Ishikawa (cell line): ENCODE measurements at regions not wholly inside any gene's neighbourhood (a gene's known extent, or its start where the extent isn't known, plus 50 kb on each side); places are given as distances from the start of the nearest gene placed in this dataset.

Experiments
- CEBPB ChIP-seq: IDR thresholded peaks from 2 replicates; pipeline ENCODE4 v1.6.1; 2012
- CREB1 ChIP-seq: IDR thresholded peaks from 2 replicates; pipeline ENCODE4 v1.6.1; 2012; ENCODE audit warnings: low read depth
- EGR1 ChIP-seq: IDR thresholded peaks from 2 replicates; pipeline ENCODE4 v1.6.1; 2012
- EP300 ChIP-seq: IDR thresholded peaks from 2 replicates; pipeline ENCODE4 v1.6.1; 2012; ENCODE audit warnings: borderline replicate concordance
- FOXM1 ChIP-seq: IDR thresholded peaks from 2 replicates; pipeline ENCODE4 v1.6.1; 2012; ENCODE audit warnings: low read depth, borderline replicate concordance
- NFIC ChIP-seq: IDR thresholded peaks from 2 replicates; pipeline ENCODE4 v1.6.1; 2012
- RAD21 ChIP-seq: IDR thresholded peaks from 2 replicates; pipeline ENCODE4 v1.6.1; 2012; ENCODE audit warnings: low read depth
- TAF1 ChIP-seq: IDR thresholded peaks from 2 replicates; pipeline ENCODE4 v1.6.1; 2012; ENCODE audit warnings: low read depth, mild to moderate bottlenecking
- TCF12 ChIP-seq: IDR thresholded peaks from 2 replicates; pipeline ENCODE4 v1.6.1; 2012; ENCODE audit warnings: low read depth
- TEAD4 ChIP-seq: IDR thresholded peaks from 2 replicates; pipeline ENCODE4 v1.6.1; 2012
- YY1 ChIP-seq: IDR thresholded peaks from 2 replicates; pipeline ENCODE4 v1.6.1; 2012; ENCODE audit warnings: low read depth
- ZBTB7A ChIP-seq: IDR thresholded peaks from 2 replicates; pipeline ENCODE4 v1.6.1; 2012; ENCODE audit warnings: low read depth
- TF ChIP-seq, protein P1 (sequence below): IDR thresholded peaks from 2 replicates; pipeline ENCODE4 v1.6.1; 2012
- TF ChIP-seq, protein P2 (sequence below): IDR thresholded peaks from 2 replicates; pipeline ENCODE4 v1.6.1; 2012
- TF ChIP-seq, protein P3 (sequence below): IDR thresholded peaks from 2 replicates; pipeline ENCODE4 v1.6.1; 2012; ENCODE audit warnings: low read depth, mild to moderate bottlenecking

DNA sequence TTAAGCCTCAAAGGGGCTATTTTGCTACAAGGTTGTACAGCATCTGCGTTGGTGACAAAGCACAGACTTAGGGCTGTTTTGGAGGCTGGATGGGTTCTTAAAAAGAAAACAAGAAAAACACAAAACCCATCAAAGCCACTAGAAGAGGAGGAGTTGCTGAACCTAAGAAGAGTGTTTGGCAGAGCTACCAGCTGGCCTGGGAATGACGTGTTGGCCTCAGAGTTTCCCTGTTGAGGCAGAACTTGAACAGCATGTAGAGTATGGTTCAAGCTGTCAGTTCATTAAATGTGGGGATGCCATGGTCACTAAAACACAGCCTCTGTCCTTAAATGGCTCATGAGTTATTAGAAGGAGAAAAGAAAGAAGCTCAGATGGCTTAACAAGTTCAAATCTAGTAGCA is 162.5 kb downstream of the TTC32 start:
- TF ChIP-seq CREB1 = no peak
- no peak for TF ChIP-seq EP300
- TF ChIP-seq FOXM1 = no peak
- no peak for TF ChIP-seq TCF12
- no peak for TF ChIP-seq RAD21
- TF ChIP-seq, protein P1, sequence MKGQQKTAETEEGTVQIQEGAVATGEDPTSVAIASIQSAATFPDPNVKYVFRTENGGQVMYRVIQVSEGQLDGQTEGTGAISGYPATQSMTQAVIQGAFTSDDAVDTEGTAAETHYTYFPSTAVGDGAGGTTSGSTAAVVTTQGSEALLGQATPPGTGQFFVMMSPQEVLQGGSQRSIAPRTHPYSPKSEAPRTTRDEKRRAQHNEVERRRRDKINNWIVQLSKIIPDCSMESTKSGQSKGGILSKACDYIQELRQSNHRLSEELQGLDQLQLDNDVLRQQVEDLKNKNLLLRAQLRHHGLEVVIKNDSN = no peak
- no peak for TF ChIP-seq TAF1
- TF ChIP-seq ZBTB7A = no peak
- TF ChIP-seq YY1 = no peak
- no peak for TF ChIP-seq EGR1
- TF ChIP-seq, protein P2, sequence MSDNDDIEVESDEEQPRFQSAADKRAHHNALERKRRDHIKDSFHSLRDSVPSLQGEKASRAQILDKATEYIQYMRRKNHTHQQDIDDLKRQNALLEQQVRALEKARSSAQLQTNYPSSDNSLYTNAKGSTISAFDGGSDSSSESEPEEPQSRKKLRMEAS = no peak
- no peak for TF ChIP-seq TEAD4
- TF ChIP-seq NFIC = no peak

DNA sequence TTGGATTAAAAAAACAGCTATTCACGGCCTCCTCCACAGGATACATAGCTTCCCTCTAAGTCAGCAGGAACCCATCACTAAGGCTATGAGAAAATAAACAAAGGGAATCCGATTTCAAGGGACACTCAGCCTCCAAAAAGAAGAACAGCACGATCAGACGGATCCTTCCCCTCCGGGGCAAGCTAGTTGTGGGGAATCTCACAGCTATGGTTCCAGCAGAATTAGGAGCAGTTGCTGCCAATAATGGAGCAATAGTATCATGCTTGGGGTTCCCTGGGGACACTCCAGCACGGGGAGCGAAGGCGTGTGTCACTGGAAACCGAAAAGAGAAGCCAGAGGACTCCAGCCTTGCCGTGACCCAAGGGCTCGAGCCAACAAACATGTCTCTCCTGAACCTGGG is 163.1 kb downstream of the TTC32 start:
- TF ChIP-seq ZBTB7A = no peak
- TF ChIP-seq RAD21 = no peak
- TF ChIP-seq YY1 = no peak
- TF ChIP-seq TCF12 = no peak
- TF ChIP-seq, protein P1 = no peak
- TF ChIP-seq TAF1 = no peak
- TF ChIP-seq, protein P2 = no peak
- TF ChIP-seq, protein P3, sequence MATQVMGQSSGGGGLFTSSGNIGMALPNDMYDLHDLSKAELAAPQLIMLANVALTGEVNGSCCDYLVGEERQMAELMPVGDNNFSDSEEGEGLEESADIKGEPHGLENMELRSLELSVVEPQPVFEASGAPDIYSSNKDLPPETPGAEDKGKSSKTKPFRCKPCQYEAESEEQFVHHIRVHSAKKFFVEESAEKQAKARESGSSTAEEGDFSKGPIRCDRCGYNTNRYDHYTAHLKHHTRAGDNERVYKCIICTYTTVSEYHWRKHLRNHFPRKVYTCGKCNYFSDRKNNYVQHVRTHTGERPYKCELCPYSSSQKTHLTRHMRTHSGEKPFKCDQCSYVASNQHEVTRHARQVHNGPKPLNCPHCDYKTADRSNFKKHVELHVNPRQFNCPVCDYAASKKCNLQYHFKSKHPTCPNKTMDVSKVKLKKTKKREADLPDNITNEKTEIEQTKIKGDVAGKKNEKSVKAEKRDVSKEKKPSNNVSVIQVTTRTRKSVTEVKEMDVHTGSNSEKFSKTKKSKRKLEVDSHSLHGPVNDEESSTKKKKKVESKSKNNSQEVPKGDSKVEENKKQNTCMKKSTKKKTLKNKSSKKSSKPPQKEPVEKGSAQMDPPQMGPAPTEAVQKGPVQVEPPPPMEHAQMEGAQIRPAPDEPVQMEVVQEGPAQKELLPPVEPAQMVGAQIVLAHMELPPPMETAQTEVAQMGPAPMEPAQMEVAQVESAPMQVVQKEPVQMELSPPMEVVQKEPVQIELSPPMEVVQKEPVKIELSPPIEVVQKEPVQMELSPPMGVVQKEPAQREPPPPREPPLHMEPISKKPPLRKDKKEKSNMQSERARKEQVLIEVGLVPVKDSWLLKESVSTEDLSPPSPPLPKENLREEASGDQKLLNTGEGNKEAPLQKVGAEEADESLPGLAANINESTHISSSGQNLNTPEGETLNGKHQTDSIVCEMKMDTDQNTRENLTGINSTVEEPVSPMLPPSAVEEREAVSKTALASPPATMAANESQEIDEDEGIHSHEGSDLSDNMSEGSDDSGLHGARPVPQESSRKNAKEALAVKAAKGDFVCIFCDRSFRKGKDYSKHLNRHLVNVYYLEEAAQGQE = no peak
- no peak for TF ChIP-seq CREB1
- TF ChIP-seq FOXM1 = no peak
- TF ChIP-seq TEAD4 = no peak
- no peak for TF ChIP-seq CEBPB

DNA sequence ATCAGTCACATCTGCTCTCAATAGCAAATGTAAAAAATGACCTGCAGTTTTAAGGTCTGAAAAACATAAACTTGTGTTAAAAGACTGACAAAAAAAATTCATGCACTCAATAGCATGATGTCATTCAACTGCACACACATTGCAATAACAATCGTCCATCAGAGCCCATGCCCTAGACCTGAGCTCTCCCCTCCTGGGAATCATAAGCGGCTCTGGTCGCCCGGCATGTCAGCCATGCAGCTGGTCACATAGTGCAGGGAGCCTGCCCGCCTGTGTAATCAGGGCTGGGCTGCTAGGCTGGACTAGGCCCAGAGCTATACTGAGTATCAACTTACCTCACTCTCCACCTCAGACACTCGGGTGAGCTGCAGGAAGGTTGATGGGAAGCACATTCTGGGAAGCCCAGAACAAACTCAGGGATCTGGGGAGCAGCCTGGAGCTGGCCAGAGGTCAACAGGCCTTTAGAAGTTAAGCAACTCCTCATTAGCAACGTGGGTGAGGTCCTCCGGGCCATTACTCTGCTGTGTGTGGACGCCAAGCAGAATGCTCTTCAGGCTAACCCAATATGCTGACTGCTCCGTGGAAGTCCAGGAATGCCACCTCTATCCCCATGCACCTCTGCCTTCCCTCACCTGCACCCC is 165.5 kb downstream of the TTC32 start:
- TF ChIP-seq EP300 (no peak), TCF12 (no peak), CEBPB (no peak)
- TF ChIP-seq, protein P1 = no peak

DNA sequence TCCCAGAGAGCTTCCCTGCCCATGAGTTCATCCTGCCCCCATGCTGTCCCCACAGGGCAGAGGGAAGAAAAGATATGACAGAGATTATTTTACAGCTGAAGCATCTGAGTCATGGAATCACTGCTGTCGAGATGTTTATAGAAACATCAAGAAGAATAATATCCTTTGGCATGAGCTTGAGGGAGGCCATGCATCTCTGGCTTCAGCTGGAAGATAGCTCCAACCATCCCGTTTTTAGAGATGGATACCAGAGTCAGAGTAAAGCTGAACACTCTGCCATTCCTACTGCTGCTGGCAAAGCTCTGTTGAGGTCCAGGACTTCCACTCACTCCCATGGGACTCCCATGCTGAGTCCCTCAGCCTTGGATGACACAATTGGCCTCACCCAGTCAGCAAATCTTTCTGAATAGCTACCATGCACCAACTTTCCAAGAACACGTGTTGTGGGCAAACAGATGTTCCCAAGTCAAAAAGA is 167.8 kb downstream of the TTC32 start:
- TF ChIP-seq TAF1 = no peak

DNA sequence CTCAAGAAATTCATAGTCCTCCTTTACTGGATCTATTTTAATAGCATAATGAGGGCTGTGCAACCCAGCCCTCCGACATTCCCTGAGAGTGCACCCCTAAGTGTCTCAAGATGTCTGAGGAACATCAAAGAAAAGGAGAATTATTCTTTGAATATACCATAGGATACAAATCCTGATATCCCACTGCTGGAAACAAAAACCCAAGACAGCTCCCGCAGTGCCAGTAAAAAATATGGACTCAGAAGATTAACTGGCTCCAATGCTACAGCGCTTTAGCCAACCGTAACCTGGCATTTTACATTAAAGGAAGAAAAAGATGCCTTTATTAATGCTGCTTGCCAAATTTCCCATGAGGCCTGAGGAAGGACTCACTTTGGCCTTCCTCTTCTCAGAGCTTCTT is 168.4 kb downstream of the TTC32 start:
- TF ChIP-seq EP300 (peak; percentile 64; the same call in 1 of the 2 replicates), TCF12 (peak; percentile 71), RAD21 (no peak), NFIC (peak; percentile 79), FOXM1 (no peak), CREB1 (no peak), ZBTB7A (no peak), TAF1 (no peak), CEBPB (no peak), EGR1 (no peak), YY1 (no peak), TEAD4 (peak; percentile 56)
- TF ChIP-seq, protein P3 = no peak
- TF ChIP-seq, protein P1 = no peak
- TF ChIP-seq, protein P2 = no peak
